C4-2B (cell line): ENCODE measurements at regions not wholly inside any gene's neighbourhood (a gene's known extent, or its start where the extent isn't known, plus 50 kb on each side); places are given as distances from the start of the nearest gene placed in this dataset.

ENCODE experiments used
- H3K27ac ChIP-seq: fragments of 450-650 bp; 2 replicates; pipeline ENCODE4 v1.5.1; 2017
- CTCF ChIP-seq: fragments of 450-650 bp; conservative IDR thresholded peaks from 2 replicates; pipeline ENCODE4 v1.5.1; 2017; ENCODE audit warnings: mild to moderate bottlenecking
- ZFX ChIP-seq: fragments of 450-650 bp; IDR thresholded peaks from 2 replicates; pipeline ENCODE4 v1.6.1; 2017

- no peak for TF ChIP-seq ZFX
- no peak for TF ChIP-seq CTCF
- H3K27ac ChIP-seq = no peak overlapping the region
Measured at GRCh38 chr20:11833825-11834224, 83.9 kb upstream of the BTBD3 start.

- no peak for TF ChIP-seq ZFX
- no peak for TF ChIP-seq CTCF
- H3K27ac ChIP-seq = no peak overlapping the region
Measured at GRCh38 chr20:11838076-11838636, 79.5 kb upstream of the BTBD3 start.

GRCh38 chr20:11841972-11842461, 75.7 kb upstream of the BTBD3 start:
- no peak overlapping the region for H3K27ac ChIP-seq
- no peak for TF ChIP-seq CTCF
- no peak for TF ChIP-seq ZFX

- TF ChIP-seq CTCF (no peak), ZFX (no peak)
- H3K27ac ChIP-seq = no peak overlapping the region
Measured at GRCh38 chr20:11843289-11843688, 74.4 kb upstream of the BTBD3 start.

GRCh38 chr20:11844691-11845090, 73.0 kb upstream of the BTBD3 start:
- H3K27ac ChIP-seq = no peak overlapping the region
- no peak for TF ChIP-seq ZFX
- no peak for TF ChIP-seq CTCF

- H3K27ac ChIP-seq = no peak overlapping the region
Measured at GRCh38 chr20:11845340-11845739, 72.4 kb upstream of the BTBD3 start.

GRCh38 chr20:11846131-11846530, 71.6 kb upstream of the BTBD3 start:
- TF ChIP-seq CTCF (no peak), ZFX (no peak)
- no peak overlapping the region for H3K27ac ChIP-seq

More at GRCh38 chr20:11845340-11845739, 72.4 kb upstream of the BTBD3 start:
- TF ChIP-seq ZFX = no peak
- no peak for TF ChIP-seq CTCF
